Loucy (cell line): ENCODE measurements at regions not wholly inside any gene's neighbourhood (a gene's known extent, or its start where the extent isn't known, plus 50 kb on each side); places are given as distances from the start of the nearest gene placed in this dataset.

Source experiments
- CTCF ChIP-seq: fragments of 200-600 bp; sonication (generic); conservative IDR thresholded peaks from 2 replicates; pipeline ENCODE4 v1.5.1; 2014; ENCODE audit warnings: mild to moderate bottlenecking, antibody characterized with exemption, low read length
- EZH2phosphoT487 ChIP-seq: fragments of 200-600 bp; IDR thresholded peaks from 2 replicates; pipeline ENCODE4 v1.6.1; 2018; ENCODE audit warnings: antibody characterized with exemption, mild to moderate bottlenecking, moderate library complexity, borderline replicate concordance

- no peak for TF ChIP-seq CTCF
- no peak for TF ChIP-seq EZH2phosphoT487
These were observed 513.2 kb upstream of the ADGRL2 start for GRCh38 chr1:81287411-81288080.
